Nephron (organoid): ENCODE measurements at regions not wholly inside any gene's neighbourhood (a gene's known extent, or its start where the extent isn't known, plus 50 kb on each side); places are given as distances from the start of the nearest gene placed in this dataset.

Source experiments
- H3K27ac Mint-ChIP-seq, 3 experiments: 2 replicates each; pipeline ENCODE4 v1.8.0; 2020; ENCODE audit warnings: mixed read lengths in 3 of 3, mild to moderate bottlenecking in 2 of 3, moderate library complexity in 1 of 3
- H3K27me3 Mint-ChIP-seq: 2 replicates; pipeline ENCODE4 v1.8.0; 2021; ENCODE audit warnings: low read depth, mild to moderate bottlenecking, moderate library complexity, mixed read lengths
- H3K36me3 Mint-ChIP-seq: 2 replicates; pipeline ENCODE4 v1.8.0; 2020; ENCODE audit warnings: low read depth, mixed read lengths
- H3K4me1 Mint-ChIP-seq: 2 replicates; pipeline ENCODE4 v1.8.0; 2020; ENCODE audit warnings: mixed read lengths
- H3K4me3 Mint-ChIP-seq, 3 experiments: 2 replicates each; pipeline ENCODE4 v1.8.0; 2020; ENCODE audit warnings: mild to moderate bottlenecking in 3 of 3, mixed read lengths in 3 of 3, moderate library complexity in 2 of 3
- H3K9me3 Mint-ChIP-seq: 2 replicates; pipeline ENCODE4 v1.8.0; 2020; ENCODE audit warnings: mixed read lengths
- TF ChIP-seq, protein P1 (sequence below), 3 experiments: fragments of 200-600 bp; sonication (generic); IDR thresholded peaks; one replicate each; pipeline ENCODE4 v1.5.0; 2021; ENCODE audit warnings: antibody characterized with exemption in 3 of 3; ENCODE audit not compliant: unreplicated experiment in 3 of 3

GRCh38 chr6:21972516-21972915, 324.3 kb downstream of the PRL start:
- peak overlapping the region; percentile 77 to 92 (median 82) for H3K27ac Mint-ChIP-seq
- peaks cover 60% of the 10 kb centered on the region for H3K4me1 Mint-ChIP-seq
- H3K4me3 Mint-ChIP-seq: no peak overlapping the region
- H3K9me3 Mint-ChIP-seq: peaks cover 11% of the 10 kb centered on the region
- peaks cover 41% of the 10 kb centered on the region for H3K36me3 Mint-ChIP-seq
- H3K27me3 Mint-ChIP-seq: no peaks in the 10 kb centered on the region
- TF ChIP-seq, protein P1, sequence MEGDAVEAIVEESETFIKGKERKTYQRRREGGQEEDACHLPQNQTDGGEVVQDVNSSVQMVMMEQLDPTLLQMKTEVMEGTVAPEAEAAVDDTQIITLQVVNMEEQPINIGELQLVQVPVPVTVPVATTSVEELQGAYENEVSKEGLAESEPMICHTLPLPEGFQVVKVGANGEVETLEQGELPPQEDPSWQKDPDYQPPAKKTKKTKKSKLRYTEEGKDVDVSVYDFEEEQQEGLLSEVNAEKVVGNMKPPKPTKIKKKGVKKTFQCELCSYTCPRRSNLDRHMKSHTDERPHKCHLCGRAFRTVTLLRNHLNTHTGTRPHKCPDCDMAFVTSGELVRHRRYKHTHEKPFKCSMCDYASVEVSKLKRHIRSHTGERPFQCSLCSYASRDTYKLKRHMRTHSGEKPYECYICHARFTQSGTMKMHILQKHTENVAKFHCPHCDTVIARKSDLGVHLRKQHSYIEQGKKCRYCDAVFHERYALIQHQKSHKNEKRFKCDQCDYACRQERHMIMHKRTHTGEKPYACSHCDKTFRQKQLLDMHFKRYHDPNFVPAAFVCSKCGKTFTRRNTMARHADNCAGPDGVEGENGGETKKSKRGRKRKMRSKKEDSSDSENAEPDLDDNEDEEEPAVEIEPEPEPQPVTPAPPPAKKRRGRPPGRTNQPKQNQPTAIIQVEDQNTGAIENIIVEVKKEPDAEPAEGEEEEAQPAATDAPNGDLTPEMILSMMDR (IDR thresholded peaks at IDR 0.05; ENCODE audit: unreplicated experiment in 3 of 3): no peak

DNA sequence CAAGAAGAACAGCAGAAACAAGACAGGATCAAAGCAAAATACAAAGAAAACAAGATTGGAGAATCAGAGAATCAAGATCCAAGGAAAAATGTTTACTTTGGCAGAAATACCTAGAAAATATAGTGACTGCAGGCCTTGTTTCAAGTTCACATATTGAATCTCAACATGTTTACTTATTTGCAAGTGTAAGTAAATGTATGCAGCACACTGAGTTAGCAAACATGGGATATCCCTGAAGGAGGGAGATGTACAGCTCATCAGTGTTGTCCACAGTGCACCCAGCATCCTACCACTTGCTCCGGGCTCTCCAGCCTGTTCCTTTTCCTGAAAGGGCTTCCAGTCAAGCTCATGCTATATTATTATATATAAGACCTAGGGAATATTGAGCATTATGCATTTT, 319.5 kb downstream of the PRL start:
- Mint-ChIP-seq H3K4me3 (no peak overlapping the region), H3K27ac (peak overlapping the region; percentile 42 to 74 (median 43)), H3K27me3 (no peaks in the 10 kb centered on the region), H3K36me3 (peaks cover 85% of the 10 kb centered on the region), H3K4me1 (peaks cover 35% of the 10 kb centered on the region), H3K9me3 (peaks cover 17% of the 10 kb centered on the region)
- TF ChIP-seq, protein P1 (IDR thresholded peaks at IDR 0.05; ENCODE audit: unreplicated experiment in 3 of 3): no peak

- Mint-ChIP-seq H3K36me3 (peaks cover 70% of the 10 kb centered on the region), H3K27ac (peak overlapping the region; percentile 18 to 74 (median 43))
These were observed 315.5 kb downstream of the PRL start for GRCh38 chr6:21981235-21981833.

DNA sequence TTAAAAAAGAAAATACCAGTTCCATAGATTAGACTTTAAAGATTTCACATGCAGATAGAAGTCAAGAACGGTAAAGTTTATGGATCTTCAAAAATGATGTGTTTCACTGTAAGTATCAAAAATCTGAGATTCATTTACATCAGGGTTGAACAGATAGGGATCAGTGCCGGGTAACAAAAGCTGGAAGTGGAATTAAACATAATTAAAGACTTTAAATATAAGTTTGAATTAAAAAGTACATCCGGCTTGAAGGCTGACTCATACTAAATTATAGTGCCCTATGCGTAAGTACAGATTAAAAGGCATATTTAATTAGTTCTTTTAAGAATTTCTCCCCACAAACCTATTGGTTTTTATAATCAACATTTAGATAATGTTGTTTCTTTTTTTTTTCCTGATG, 312.7 kb downstream of the PRL start:
- Mint-ChIP-seq H3K4me1 (peaks cover 42% of the 10 kb centered on the region), H3K36me3 (peaks cover 70% of the 10 kb centered on the region), H3K27me3 (no peaks in the 10 kb centered on the region), H3K27ac (peak overlapping the region; percentile 80 to 93 (median 85)), H3K9me3 (peaks cover 5% of the 10 kb centered on the region), H3K4me3 (peak overlapping the region in 1 of 3 experiments; percentile 33)
- TF ChIP-seq, protein P1 (IDR thresholded peaks at IDR 0.05; ENCODE audit: unreplicated experiment in 3 of 3): no peak

More at GRCh38 chr6:21981235-21981833, 315.5 kb downstream of the PRL start:
- H3K9me3 Mint-ChIP-seq: peaks cover 5% of the 10 kb centered on the region
- H3K27me3 Mint-ChIP-seq: no peaks in the 10 kb centered on the region
- TF ChIP-seq, protein P1 (IDR thresholded peaks at IDR 0.05; ENCODE audit: unreplicated experiment in 3 of 3): no peak
- peaks cover 31% of the 10 kb centered on the region for H3K4me1 Mint-ChIP-seq
- no peak overlapping the region for H3K4me3 Mint-ChIP-seq

- H3K27me3 Mint-ChIP-seq: no peaks in the 10 kb centered on the region
- peaks cover 68% of the 10 kb centered on the region for H3K36me3 Mint-ChIP-seq
- peak overlapping the region in 2 of 3 experiments; percentile 33 to 58 for H3K4me3 Mint-ChIP-seq
- TF ChIP-seq, protein P1 (IDR thresholded peaks at IDR 0.05; ENCODE audit: unreplicated experiment in 3 of 3): no peak
- H3K9me3 Mint-ChIP-seq: peaks cover 5% of the 10 kb centered on the region
- peaks cover 42% of the 10 kb centered on the region for H3K4me1 Mint-ChIP-seq
- peak overlapping the region; percentile 80 to 93 (median 85) for H3K27ac Mint-ChIP-seq
These were observed 312.3 kb downstream of the PRL start for GRCh38 chr6:21984561-21984960.

DNA sequence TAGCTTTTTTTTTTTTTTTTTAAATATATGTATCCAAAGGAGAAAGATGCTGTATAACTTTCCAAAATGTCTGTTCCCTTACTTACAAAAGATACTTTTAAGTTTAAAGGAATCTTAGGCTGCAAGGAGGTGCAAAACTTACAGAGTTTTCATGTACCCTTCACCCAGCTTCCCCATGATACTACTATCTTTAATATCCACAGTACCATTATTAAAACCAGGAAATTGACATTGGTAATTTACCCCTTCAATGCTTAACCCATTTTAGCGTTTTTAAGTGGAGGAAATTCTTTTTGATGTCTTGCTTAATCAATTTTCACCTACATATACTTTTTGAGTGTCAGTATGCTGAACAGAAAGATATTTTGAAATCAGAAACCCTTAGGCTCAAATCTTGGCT, 310.9 kb downstream of the PRL start:
- H3K9me3 Mint-ChIP-seq: peaks cover 4% of the 10 kb centered on the region
- peaks cover 54% of the 10 kb centered on the region for H3K36me3 Mint-ChIP-seq
- H3K4me1 Mint-ChIP-seq: peaks cover 49% of the 10 kb centered on the region
- TF ChIP-seq, protein P1 (IDR thresholded peaks at IDR 0.05; ENCODE audit: unreplicated experiment in 3 of 3): no peak
- H3K27me3 Mint-ChIP-seq: no peaks in the 10 kb centered on the region
- H3K27ac Mint-ChIP-seq: peak overlapping the region; percentile 96 to 97 (median 96)
- H3K4me3 Mint-ChIP-seq: no peak overlapping the region
